ENCODE measurements at regions not wholly inside any gene's neighbourhood (a gene's known extent, or its start where the extent isn't known, plus 50 kb on each side); places are given as distances from the start of the nearest gene placed in this dataset.

DNA sequence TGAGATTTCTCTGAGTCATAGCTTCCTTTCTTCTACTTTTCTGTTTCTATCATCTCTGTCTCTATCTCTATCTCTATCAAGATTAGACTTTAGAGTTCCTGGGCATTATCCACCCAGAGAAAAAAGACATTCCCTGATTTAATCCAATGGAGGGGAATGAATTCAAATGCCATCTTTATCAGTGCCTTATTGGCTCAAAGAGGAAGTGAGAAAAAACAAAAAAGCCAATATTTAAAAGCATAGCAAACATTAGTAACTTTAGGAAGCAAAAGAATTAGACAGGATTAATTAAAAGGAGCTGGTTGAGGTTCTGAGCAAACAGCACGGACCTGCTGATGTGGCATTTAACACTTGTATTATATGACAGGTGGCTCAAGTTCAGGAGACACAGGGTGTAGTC is 736.5 kb downstream of the REEP3 start:
- Histone ChIP-seq H3K4me3 (no peak overlapping the region), H3K27ac (no peak overlapping the region)
- TF ChIP-seq, protein P1, sequence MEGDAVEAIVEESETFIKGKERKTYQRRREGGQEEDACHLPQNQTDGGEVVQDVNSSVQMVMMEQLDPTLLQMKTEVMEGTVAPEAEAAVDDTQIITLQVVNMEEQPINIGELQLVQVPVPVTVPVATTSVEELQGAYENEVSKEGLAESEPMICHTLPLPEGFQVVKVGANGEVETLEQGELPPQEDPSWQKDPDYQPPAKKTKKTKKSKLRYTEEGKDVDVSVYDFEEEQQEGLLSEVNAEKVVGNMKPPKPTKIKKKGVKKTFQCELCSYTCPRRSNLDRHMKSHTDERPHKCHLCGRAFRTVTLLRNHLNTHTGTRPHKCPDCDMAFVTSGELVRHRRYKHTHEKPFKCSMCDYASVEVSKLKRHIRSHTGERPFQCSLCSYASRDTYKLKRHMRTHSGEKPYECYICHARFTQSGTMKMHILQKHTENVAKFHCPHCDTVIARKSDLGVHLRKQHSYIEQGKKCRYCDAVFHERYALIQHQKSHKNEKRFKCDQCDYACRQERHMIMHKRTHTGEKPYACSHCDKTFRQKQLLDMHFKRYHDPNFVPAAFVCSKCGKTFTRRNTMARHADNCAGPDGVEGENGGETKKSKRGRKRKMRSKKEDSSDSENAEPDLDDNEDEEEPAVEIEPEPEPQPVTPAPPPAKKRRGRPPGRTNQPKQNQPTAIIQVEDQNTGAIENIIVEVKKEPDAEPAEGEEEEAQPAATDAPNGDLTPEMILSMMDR (IDR thresholded peaks at IDR 0.05) = no peak
- DNase-seq (ENCODE audit: low spot score) = no peak

DNA sequence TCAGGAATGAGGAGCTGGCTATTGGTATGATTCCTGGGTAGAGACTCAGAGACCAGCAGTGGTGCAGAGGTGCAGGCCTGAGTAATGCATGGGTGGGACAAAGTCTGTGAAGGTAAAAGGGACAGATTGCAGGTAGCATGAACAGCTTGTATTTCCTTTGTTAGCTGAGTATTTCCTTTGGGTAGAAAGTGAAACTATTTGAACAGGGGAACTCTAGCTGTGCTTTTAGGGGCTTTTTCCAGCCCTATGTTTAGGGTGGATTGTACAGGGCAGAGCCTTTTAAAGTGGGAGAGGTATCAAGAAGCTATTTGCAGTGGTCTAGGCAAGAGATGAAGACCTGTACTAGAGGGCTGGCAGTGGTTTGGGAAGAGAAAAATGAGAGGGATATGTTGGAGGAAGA is 739.9 kb downstream of the REEP3 start:
- no peak for DNase-seq (ENCODE audit: low spot score)
- Histone ChIP-seq H3K27ac (no peak overlapping the region), H3K4me3 (no peak overlapping the region)
- TF ChIP-seq, protein P1 (IDR thresholded peaks at IDR 0.05) = no peak

DNA sequence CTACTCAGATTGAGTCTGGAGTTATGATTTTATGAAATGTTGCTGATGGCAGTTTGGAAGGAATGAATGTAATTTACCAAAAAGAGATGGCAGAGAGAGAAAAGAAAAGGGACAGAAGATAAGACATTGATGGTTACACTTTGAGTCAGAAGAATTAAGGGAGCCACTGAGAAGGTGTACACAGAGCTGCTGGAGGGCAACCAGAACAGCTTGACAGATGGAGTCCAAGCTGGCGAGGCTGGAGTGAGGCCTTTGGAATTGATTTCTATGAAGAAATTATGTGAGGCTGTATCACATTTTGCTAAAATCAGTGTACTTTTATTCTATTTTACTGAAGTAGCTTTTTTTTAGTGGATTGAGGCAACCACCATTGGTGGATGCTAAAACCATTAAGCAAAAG is 740.5 kb downstream of the REEP3 start:
- Histone ChIP-seq H3K27ac (no peak overlapping the region), H3K4me3 (no peak overlapping the region)
- no peak for DNase-seq (ENCODE audit: low spot score)
- TF ChIP-seq, protein P1 (IDR thresholded peaks at IDR 0.05) = no peak

DNA sequence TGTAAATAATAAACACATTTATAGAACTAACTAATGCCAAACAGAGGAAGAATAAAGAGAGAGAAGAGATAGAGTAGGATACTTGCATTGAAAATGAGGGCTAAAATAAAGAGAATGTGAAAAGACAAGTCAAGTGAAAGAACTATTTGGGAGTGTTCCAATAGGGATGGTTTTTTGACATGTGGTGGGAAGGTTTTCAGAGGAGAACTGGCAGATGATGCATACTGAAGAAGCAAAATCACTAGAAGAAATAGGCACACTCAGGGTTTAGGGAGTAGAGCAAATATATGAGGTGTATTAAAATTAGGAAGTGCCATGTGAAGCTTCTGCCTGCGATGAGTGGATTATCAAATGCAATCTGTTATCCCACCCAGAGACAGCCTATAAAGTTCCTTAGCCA is 744.8 kb downstream of the REEP3 start:
- TF ChIP-seq, protein P1 (IDR thresholded peaks at IDR 0.05) = no peak
- DNase-seq (ENCODE audit: low spot score) = no peak
- Histone ChIP-seq H3K27ac (no peak overlapping the region), H3K4me3 (no peak overlapping the region)

DNA sequence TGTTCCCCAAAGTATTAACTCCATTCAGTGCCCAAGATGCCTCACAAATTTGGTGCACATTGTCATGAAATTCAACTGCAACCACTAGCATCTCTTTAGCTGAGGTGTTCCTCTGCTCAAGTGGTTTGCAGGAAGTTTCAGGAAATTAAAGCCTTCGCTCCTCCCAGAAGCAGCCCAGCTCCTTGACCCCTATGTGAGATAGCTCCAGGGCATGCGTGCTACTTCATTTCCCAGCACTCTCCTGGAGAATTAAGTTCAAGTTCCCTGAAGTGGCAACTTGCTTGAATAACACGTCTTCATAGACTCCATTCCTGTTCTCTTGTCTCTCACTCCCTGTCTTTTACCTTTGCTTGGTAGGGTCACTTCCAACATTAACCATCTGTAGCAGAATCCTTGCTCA is 750.3 kb downstream of the REEP3 start:
- H3K4me3 ChIP-seq = no peak overlapping the region

DNA sequence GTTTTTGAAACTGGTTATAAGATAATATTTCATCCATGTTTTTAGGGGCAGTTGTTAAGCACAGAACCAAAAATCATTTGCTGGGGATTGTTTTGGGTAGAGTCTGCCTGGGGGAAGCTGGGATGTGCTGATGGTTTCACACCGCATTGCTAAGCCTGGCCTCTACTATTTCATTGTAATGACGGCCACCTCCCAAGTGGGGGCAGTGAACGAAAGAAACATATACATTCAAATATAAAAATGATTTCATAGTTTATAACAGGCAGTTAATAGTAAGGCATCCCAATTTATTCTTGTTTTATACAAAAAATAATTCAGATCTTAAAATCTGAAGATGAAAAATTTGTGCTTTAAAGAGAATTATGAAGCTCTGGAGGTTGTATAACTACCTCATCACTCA is 750.8 kb downstream of the REEP3 start:
- Histone ChIP-seq H3K4me3 (no peak overlapping the region), H3K27ac (no peak overlapping the region)
- TF ChIP-seq, protein P1 (IDR thresholded peaks at IDR 0.05) = no peak
- DNase-seq (ENCODE audit: low spot score) = no peak

More for the DNA sequence above, 750.3 kb downstream of the REEP3 start:
- no peak for DNase-seq (ENCODE audit: low spot score)
- TF ChIP-seq, protein P1 (IDR thresholded peaks at IDR 0.05) = no peak
- H3K27ac ChIP-seq = no peak overlapping the region

DNA sequence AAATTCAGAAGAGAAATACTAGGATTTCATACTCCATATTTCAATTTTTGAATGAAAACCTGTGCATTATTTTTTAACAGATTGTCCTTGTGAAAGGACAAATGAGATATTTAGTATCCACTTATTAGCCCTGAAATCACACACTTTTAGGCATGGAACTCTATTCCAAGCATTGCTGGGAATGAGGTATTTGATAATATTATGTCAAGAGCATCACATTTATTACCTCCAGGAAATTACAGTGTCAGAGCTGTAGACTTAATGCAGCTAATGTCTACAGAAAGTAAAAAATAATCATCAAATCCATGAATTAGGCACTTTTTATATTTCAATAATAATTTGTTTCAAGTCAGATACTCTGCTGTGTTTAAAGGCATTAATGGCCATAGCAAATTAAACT is 753.8 kb downstream of the REEP3 start:
- no peak for DNase-seq (ENCODE audit: low spot score)
- Histone ChIP-seq H3K4me3 (no peak overlapping the region), H3K27ac (no peak overlapping the region)
- TF ChIP-seq, protein P1 (IDR thresholded peaks at IDR 0.05) = no peak

Data from coronary artery (tissue), 2 donors.